Right lobe of liver (tissue), 4 donors: ENCODE measurements at regions not wholly inside any gene's neighbourhood (a gene's known extent, or its start where the extent isn't known, plus 50 kb on each side); places are given as distances from the start of the nearest gene placed in this dataset.

Experiments
- CTCF ChIP-seq, 4 donors: fragments of 200-600 bp in 3 of 4; fragments of 450-650 bp in 1 of 4; IDR thresholded peaks; one replicate each; pipeline versions ENCODE4 v1.5.1 to v1.8.0; 2016 to 2022; ENCODE audit warnings: antibody characterized with exemption in 4 of 4, mild to moderate bottlenecking in 2 of 4
- POLR2A ChIP-seq: fragments of 450-650 bp; IDR thresholded peaks from one replicate; pipeline ENCODE4 v1.6.1; 2017; ENCODE audit warnings: antibody characterized with exemption, mild to moderate bottlenecking
- donor health status: DM: no; HTN: no; CAD: no.
- donor health status: DM: no; HTN: no; CAD: no.
- donor health status: DM: no; HTN: yes; CAD: no.

DNA sequence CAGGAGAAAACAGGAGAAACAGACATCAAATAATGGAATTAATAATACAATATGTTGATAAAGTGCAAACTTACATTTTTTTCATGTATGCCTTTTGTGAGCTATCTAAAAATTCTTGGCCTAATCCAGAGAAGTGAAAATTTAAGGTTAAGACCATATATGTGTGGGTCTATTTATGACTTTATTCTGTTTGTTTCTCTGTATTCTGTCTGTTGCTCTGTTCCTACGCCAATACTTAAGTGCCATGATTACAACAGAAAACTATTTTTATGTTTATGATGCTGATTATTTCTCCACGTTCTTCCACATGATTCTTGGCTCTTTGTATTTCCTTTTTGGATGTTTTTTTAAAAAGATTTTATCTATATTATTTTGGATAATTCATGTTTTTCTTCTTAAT, 109.6 kb upstream of the MAP3K4 start:
- no peak for TF ChIP-seq CTCF (IDR thresholded peaks at IDR 0.05)
- TF ChIP-seq POLR2A, result no peak
